ENCODE measurements at regions not wholly inside any gene's neighbourhood (a gene's known extent, or its start where the extent isn't known, plus 50 kb on each side); places are given as distances from the start of the nearest gene placed in this dataset.

GRCh38 chr6:80566361-80566760, 459.9 kb downstream of the BCKDHB start:
- Histone ChIP-seq H3K27ac (ENCODE audit: poor library complexity, severe bottlenecking) (no peak overlapping the region), H3K4me3 (ENCODE audit: severe bottlenecking) (no peak overlapping the region), H3K9me3 (ENCODE audit: severe bottlenecking) (no peaks in the 10 kb centered on the region), H3K27me3 (ENCODE audit: insufficient read depth, poor library complexity, severe bottlenecking) (no peaks in the 10 kb centered on the region), H3K4me1 (ENCODE audit: insufficient read depth, poor library complexity, severe bottlenecking) (no peaks in the 10 kb centered on the region), H3K36me3 (ENCODE audit: low read depth) (no peaks in the 10 kb centered on the region)
- DNase-seq (ENCODE audit: low spot score) (no peak), ATAC-seq (ENCODE audit: low read depth) (no peak)
- TF ChIP-seq CTCF (IDR thresholded peaks at IDR 0.05; ENCODE audit: poor library complexity, severe bottlenecking) = no peak

GRCh38 chr6:80553071-80553740, 446.7 kb downstream of the BCKDHB start:
- Histone ChIP-seq H3K36me3 (ENCODE audit: low read depth) (no peaks in the 10 kb centered on the region), H3K4me1 (ENCODE audit: insufficient read depth, poor library complexity, severe bottlenecking) (peaks cover 7% of the 10 kb centered on the region), H3K9me3 (ENCODE audit: severe bottlenecking) (no peaks in the 10 kb centered on the region), H3K4me3 (ENCODE audit: severe bottlenecking) (no peak overlapping the region), H3K27me3 (ENCODE audit: insufficient read depth, poor library complexity, severe bottlenecking) (no peaks in the 10 kb centered on the region), H3K27ac (ENCODE audit: poor library complexity, severe bottlenecking) (no peak overlapping the region)
- no peak for ATAC-seq (ENCODE audit: low read depth)
- no peak for DNase-seq (ENCODE audit: low spot score)
- no peak for TF ChIP-seq CTCF (IDR thresholded peaks at IDR 0.05; ENCODE audit: poor library complexity, severe bottlenecking)

GRCh38 chr6:80550748-80551147, 444.3 kb downstream of the BCKDHB start:
- no peak for DNase-seq (ENCODE audit: low spot score)
- no peak overlapping the region for H3K4me3 ChIP-seq (ENCODE audit: severe bottlenecking)
- no peaks in the 10 kb centered on the region for H3K9me3 ChIP-seq (ENCODE audit: severe bottlenecking)
- no peaks in the 10 kb centered on the region for H3K27me3 ChIP-seq (ENCODE audit: insufficient read depth, poor library complexity, severe bottlenecking)
- H3K4me1 ChIP-seq (ENCODE audit: insufficient read depth, poor library complexity, severe bottlenecking) = peaks cover 17% of the 10 kb centered on the region
- no peak for ATAC-seq (ENCODE audit: low read depth)
- no peaks in the 10 kb centered on the region for H3K36me3 ChIP-seq (ENCODE audit: low read depth)
- no peak overlapping the region for H3K27ac ChIP-seq (ENCODE audit: poor library complexity, severe bottlenecking)
- no peak for TF ChIP-seq CTCF (IDR thresholded peaks at IDR 0.05; ENCODE audit: poor library complexity, severe bottlenecking)

GRCh38 chr6:80550281-80550680, 443.8 kb downstream of the BCKDHB start:
- no peaks in the 10 kb centered on the region for H3K27me3 ChIP-seq (ENCODE audit: insufficient read depth, poor library complexity, severe bottlenecking)
- H3K4me1 ChIP-seq (ENCODE audit: insufficient read depth, poor library complexity, severe bottlenecking) = peaks cover 17% of the 10 kb centered on the region
- no peaks in the 10 kb centered on the region for H3K9me3 ChIP-seq (ENCODE audit: severe bottlenecking)
- H3K27ac ChIP-seq (ENCODE audit: poor library complexity, severe bottlenecking) = no peak overlapping the region
- ATAC-seq (ENCODE audit: low read depth) (no peak), DNase-seq (ENCODE audit: low spot score) (no peak)
- no peak for TF ChIP-seq CTCF (IDR thresholded peaks at IDR 0.05; ENCODE audit: poor library complexity, severe bottlenecking)
- H3K4me3 ChIP-seq (ENCODE audit: severe bottlenecking) = no peak overlapping the region
- no peaks in the 10 kb centered on the region for H3K36me3 ChIP-seq (ENCODE audit: low read depth)

GRCh38 chr6:80548532-80548931, 442.1 kb downstream of the BCKDHB start:
- DNase-seq (ENCODE audit: low spot score) (no peak), ATAC-seq (ENCODE audit: low read depth) (peak; percentile 64; the same call in 2 of the 3 replicates)
- H3K9me3 ChIP-seq (ENCODE audit: severe bottlenecking) = no peaks in the 10 kb centered on the region
- peaks cover 17% of the 10 kb centered on the region for H3K4me1 ChIP-seq (ENCODE audit: insufficient read depth, poor library complexity, severe bottlenecking)
- peak overlapping the region; percentile 61 for H3K27ac ChIP-seq (ENCODE audit: poor library complexity, severe bottlenecking)
- no peak overlapping the region for H3K4me3 ChIP-seq (ENCODE audit: severe bottlenecking)
- no peaks in the 10 kb centered on the region for H3K27me3 ChIP-seq (ENCODE audit: insufficient read depth, poor library complexity, severe bottlenecking)
- no peaks in the 10 kb centered on the region for H3K36me3 ChIP-seq (ENCODE audit: low read depth)
- TF ChIP-seq CTCF (IDR thresholded peaks at IDR 0.05; ENCODE audit: poor library complexity, severe bottlenecking) = no peak
